ENCODE measurements at regions not wholly inside any gene's neighbourhood (a gene's known extent, or its start where the extent isn't known, plus 50 kb on each side); places are given as distances from the start of the nearest gene placed in this dataset.

DNA sequence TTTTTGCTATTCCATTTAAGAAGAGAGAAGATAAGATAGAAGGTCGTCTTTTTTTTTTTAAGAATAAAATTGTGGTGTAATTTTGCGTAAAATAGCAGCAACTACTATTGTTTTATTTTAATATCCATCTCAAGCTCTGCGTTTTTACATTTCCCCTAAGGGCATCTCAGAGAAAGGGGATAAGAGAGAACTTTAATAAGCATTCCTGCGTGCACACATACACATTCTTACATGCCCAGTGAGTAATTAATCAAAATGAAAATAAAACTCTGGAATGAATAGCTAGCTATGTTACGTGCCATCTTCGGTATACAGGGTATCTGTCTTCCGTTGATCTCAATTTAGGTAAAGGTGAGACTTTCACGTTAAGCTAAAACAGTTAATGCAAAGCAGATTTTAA is 200.3 kb upstream of the TENM3 start:
- TF ChIP-seq, protein P1, sequence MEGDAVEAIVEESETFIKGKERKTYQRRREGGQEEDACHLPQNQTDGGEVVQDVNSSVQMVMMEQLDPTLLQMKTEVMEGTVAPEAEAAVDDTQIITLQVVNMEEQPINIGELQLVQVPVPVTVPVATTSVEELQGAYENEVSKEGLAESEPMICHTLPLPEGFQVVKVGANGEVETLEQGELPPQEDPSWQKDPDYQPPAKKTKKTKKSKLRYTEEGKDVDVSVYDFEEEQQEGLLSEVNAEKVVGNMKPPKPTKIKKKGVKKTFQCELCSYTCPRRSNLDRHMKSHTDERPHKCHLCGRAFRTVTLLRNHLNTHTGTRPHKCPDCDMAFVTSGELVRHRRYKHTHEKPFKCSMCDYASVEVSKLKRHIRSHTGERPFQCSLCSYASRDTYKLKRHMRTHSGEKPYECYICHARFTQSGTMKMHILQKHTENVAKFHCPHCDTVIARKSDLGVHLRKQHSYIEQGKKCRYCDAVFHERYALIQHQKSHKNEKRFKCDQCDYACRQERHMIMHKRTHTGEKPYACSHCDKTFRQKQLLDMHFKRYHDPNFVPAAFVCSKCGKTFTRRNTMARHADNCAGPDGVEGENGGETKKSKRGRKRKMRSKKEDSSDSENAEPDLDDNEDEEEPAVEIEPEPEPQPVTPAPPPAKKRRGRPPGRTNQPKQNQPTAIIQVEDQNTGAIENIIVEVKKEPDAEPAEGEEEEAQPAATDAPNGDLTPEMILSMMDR (IDR thresholded peaks at IDR 0.05) = no peak
- no peak overlapping the region for H3K4me3 ChIP-seq
- ATAC-seq (no peak), DNase-seq (no peak)
- H3K9me3 ChIP-seq = no peaks in the 10 kb centered on the region
- no peaks in the 10 kb centered on the region for H3K36me3 ChIP-seq
- intact Hi-C loops (cut with DNase I) = no loop called here
- H3K27ac ChIP-seq = no peak overlapping the region
- no peaks in the 10 kb centered on the region for H3K4me1 ChIP-seq
- no peaks in the 10 kb centered on the region for H3K27me3 ChIP-seq

DNA sequence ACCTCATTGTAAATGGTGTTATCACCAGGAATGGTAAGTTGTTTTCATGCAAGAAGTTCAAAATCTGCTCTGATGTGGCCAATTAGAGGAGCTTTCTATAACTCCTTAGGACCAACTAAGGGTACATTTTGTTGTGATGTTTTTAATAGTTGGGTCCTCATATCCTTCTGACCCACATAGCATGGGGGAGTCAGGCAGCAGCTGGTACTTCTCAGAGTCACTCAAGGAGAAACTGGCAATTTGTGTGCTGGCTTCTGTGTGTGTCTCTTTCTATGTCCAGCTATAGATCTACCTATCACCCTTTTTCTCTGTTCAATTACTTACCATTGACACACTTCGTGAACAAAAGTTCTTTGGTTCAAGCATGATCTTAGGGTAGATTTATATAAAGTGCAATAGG is 194.3 kb upstream of the TENM3 start:
- TF ChIP-seq, protein P1 (IDR thresholded peaks at IDR 0.05) = no peak
- ATAC-seq = no peak
- Histone ChIP-seq H3K27ac (no peak overlapping the region), H3K36me3 (no peaks in the 10 kb centered on the region), H3K4me3 (no peak overlapping the region), H3K9me3 (no peaks in the 10 kb centered on the region), H3K4me1 (no peaks in the 10 kb centered on the region), H3K27me3 (no peaks in the 10 kb centered on the region)
- intact Hi-C loops (cut with DNase I) = no loop called here
- DNase-seq = no peak

DNA sequence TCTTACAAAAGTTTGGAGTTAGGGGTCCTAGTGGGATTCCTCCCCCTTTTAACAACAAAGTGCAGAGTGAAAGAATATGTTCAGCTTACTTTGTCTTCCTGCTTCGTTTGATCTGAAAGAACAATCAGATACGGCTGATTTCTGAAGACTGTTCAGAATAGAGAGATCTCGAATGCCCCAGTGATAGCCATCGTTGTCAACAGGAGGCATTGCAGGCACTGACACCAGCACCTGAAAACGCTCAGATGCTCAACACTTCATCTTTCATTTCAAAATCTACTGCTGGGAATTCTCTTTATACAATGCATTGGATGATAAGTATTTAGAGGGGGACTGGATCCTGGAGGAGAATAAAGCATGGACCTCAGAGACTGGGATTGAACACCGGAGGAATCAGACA is 186.3 kb upstream of the TENM3 start:
- no peak overlapping the region for H3K4me3 ChIP-seq
- ATAC-seq (no peak), DNase-seq (no peak)
- no peak overlapping the region for H3K27ac ChIP-seq
- TF ChIP-seq, protein P1 (IDR thresholded peaks at IDR 0.05) = no peak
- H3K9me3 ChIP-seq = no peaks in the 10 kb centered on the region
- intact Hi-C loops (cut with DNase I) = no loop called here
- no peaks in the 10 kb centered on the region for H3K27me3 ChIP-seq
- no peaks in the 10 kb centered on the region for H3K36me3 ChIP-seq
- H3K4me1 ChIP-seq = no peaks in the 10 kb centered on the region

DNA sequence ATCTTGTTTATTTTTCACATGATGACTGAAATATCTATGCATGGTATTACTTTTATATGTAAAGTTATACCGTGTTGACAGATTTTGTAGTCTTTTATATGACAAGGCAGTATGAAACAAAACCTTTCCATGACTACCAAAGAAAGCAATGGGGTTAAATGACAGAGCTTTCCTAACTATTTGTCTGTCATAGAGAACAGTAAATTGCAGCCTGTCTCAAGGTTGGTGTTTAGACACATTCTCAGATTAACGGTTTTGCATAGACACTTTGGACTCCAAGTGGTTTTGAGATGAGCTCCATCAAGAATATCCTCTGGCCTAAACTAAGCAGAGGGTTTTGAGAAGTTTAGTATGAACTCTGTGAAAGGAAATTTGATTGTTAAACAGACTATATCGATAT is 180.7 kb upstream of the TENM3 start:
- Histone ChIP-seq H3K9me3 (no peaks in the 10 kb centered on the region), H3K4me1 (no peaks in the 10 kb centered on the region), H3K27ac (no peak overlapping the region), H3K4me3 (no peak overlapping the region), H3K27me3 (no peaks in the 10 kb centered on the region), H3K36me3 (no peaks in the 10 kb centered on the region)
- DNase-seq = no peak
- no peak for ATAC-seq
- intact Hi-C loops (cut with DNase I) = no loop called here
- TF ChIP-seq, protein P1 (IDR thresholded peaks at IDR 0.05) = no peak

DNA sequence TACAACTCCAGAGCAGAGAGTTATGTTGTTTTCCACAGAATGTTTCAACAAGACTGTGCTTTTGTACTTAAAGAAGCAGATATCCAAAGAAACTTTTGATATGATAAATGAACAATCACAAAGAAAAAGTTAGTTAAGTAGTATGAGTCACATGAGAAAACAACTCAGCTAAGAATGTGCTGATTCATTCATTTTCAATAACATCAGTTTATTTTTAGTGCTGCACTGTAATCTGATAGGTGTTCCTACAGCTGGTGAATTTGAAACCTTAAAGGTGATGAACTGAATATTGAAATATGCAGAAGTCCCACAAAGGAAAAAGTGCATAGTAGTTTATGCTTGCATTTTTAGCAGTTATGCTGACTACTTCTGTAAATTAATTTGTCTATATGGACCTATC is 180.3 kb upstream of the TENM3 start:
- no peaks in the 10 kb centered on the region for H3K27me3 ChIP-seq
- no peak overlapping the region for H3K27ac ChIP-seq
- intact Hi-C loops (cut with DNase I) = no loop called here
- no peak overlapping the region for H3K4me3 ChIP-seq
- DNase-seq (no peak), ATAC-seq (no peak)
- no peaks in the 10 kb centered on the region for H3K4me1 ChIP-seq
- H3K9me3 ChIP-seq = no peaks in the 10 kb centered on the region
- H3K36me3 ChIP-seq = no peaks in the 10 kb centered on the region
- TF ChIP-seq, protein P1 (IDR thresholded peaks at IDR 0.05) = no peak

DNA sequence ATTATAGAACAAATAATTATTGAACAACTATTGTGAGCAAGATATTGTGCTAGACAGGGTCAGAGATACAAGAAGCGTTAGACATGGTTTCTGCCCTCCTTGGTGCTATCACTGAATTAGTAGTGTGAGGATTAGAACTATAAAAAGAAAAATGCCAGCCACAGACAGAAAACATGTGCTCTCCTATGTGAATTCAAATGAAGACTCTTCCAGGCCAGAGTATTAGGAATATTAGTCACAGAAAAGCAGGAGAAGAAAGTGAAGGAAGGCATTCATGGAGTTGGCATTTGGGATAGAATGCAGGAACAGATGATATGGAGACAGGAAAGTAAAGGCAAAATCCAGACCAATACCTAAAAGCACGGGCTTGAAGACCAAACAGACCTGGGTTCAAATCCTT is 179.6 kb upstream of the TENM3 start:
- no peaks in the 10 kb centered on the region for H3K36me3 ChIP-seq
- H3K27me3 ChIP-seq = no peaks in the 10 kb centered on the region
- intact Hi-C loops (cut with DNase I) = no loop called here
- H3K27ac ChIP-seq = no peak overlapping the region
- no peak overlapping the region for H3K4me3 ChIP-seq
- no peak for ATAC-seq
- DNase-seq = no peak
- TF ChIP-seq, protein P1 (IDR thresholded peaks at IDR 0.05) = no peak
- H3K9me3 ChIP-seq = no peaks in the 10 kb centered on the region
- no peaks in the 10 kb centered on the region for H3K4me1 ChIP-seq
